MCF 10A (cell line): ENCODE measurements at regions not wholly inside any gene's neighbourhood (a gene's known extent, or its start where the extent isn't known, plus 50 kb on each side); places are given as distances from the start of the nearest gene placed in this dataset.
A peak's percentile ranks its signal among the peaks of the same experiment; 100 is the strongest.

Experiments used
- BruUV-seq: library from RNA; stranded (reverse); fragments of 400-500 nt; replicated peaks from 2 replicates; lab custom pipeline; 2021; lab: Mats Ljungman, UMichigan
- CTCF ChIA-PET: fragments of 300-600 bp; sonication (Branson Sonifier 250); formaldehyde crosslinking; extraction: SDS; loops from one replicate; lab custom pipeline; 2021; ENCODE audit warnings: antibody characterized with exemption, inconsistent platforms; lab: Yijun Ruan, JAX
- POLR2A ChIA-PET: fragments of 300-600, 350-650 bp; sonication (Branson Sonifier 250); formaldehyde crosslinking; extraction: SDS; loops from one replicate; lab custom pipeline; 2020; ENCODE audit warnings: antibody characterized with exemption, inconsistent platforms; lab: Yijun Ruan, JAX
- DNase-seq: peaks from one replicate; pipeline ENCODE4 v3.0.0-alpha.2; 2018; ENCODE audit not compliant: unreplicated experiment
- H3K27ac Mint-ChIP-seq: one replicate; pipeline ENCODE4 v1.8.0; 2022; ENCODE audit warnings: mild to moderate bottlenecking, low read depth, mixed read lengths; ENCODE audit not compliant: unreplicated experiment
- H3K27me3 Mint-ChIP-seq: one replicate; pipeline ENCODE4 v1.8.0; 2022; ENCODE audit warnings: mixed read lengths; ENCODE audit not compliant: insufficient read depth, unreplicated experiment
- H3K36me3 Mint-ChIP-seq: one replicate; pipeline ENCODE4 v1.8.0; 2022; ENCODE audit warnings: mild to moderate bottlenecking, moderate library complexity, mixed read lengths; ENCODE audit not compliant: insufficient read depth, unreplicated experiment
- H3K4me1 Mint-ChIP-seq: one replicate; pipeline ENCODE4 v1.8.0; 2022; ENCODE audit warnings: mixed read lengths; ENCODE audit not compliant: insufficient read depth, unreplicated experiment
- H3K4me3 Mint-ChIP-seq: one replicate; pipeline ENCODE4 v1.8.0; 2022; ENCODE audit warnings: mild to moderate bottlenecking, moderate library complexity, mixed read lengths; ENCODE audit not compliant: unreplicated experiment
- H3K9me3 Mint-ChIP-seq: one replicate; pipeline ENCODE4 v1.8.0; 2022; ENCODE audit warnings: mixed read lengths; ENCODE audit not compliant: unreplicated experiment
- intact Hi-C: fragments of 100-400 bp; cut with micrococcal nuclease; formaldehyde crosslinking; loops from 2 replicates; pipeline ENCODE4 v1.14.1; 2022
- TF ChIP-seq, protein P1 (sequence below): fragments of 200-600 bp; IDR thresholded peaks from one replicate; pipeline ENCODE4 v1.8.0; 2022; ENCODE audit warnings: antibody characterized with exemption, mild to moderate bottlenecking; ENCODE audit not compliant: unreplicated experiment

DNA sequence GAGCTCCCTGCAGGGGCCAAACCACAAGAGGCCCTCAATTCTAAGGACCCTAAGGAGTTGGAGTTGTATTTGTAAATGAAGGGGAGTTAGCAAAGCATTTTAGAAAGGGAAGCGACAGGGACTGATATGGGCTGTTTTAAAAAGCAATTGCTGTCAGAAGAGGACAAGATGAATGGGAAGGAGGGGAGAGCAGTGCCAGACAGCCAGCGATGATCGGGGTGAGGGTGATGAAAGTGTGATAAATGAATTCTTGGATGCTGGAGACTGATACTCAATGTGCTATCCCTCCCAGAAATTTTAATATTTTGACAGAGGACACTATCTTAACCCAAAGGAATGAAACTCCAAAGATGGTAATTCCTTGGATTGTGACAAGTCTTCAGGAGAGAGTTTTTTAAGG lies 289.2 kb downstream of the CLIC5 start:
- Mint-ChIP-seq H3K27ac (no peak overlapping the region), H3K4me1 (peaks cover 24% of the 10 kb centered on the region)

DNA sequence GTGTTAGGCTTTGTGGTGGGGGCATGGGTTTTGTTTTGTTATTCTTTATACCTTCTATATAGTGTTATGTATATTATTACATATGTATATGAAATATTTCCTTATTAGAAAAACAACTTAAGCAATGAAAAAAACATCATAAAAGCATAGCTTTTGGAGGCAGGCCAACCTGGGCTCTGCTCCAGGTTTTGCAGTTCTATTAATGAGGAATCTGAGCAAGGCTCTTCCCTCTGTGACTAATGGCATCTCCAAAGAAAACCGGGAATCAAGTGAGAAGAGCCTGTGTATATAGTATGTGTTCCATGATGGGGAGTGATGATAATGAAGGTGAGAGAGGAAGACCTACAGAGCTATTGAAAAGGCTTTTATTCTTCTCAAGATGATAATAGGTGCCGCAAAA lies 291.1 kb downstream of the CLIC5 start:
- Mint-ChIP-seq H3K4me3 (no peak overlapping the region), H3K9me3 (peaks cover 7% of the 10 kb centered on the region), H3K4me1 (peaks cover 24% of the 10 kb centered on the region), H3K36me3 (no peaks in the 10 kb centered on the region), H3K27me3 (peaks cover 19% of the 10 kb centered on the region), H3K27ac (no peak overlapping the region)
- CTCF ChIA-PET, result interaction anchor here (0.6 to 1.9 kb wide), 5 partner anchors 10 to 1150 kb away, joined by 3 to 9 read pairs (median 4); no protein-coding TSS in a partner anchor
- BruUV-seq, result no TSS peak
- POLR2A ChIA-PET, result interaction anchor here (1.1 kb wide), 1 partner anchor 27 kb away, joined by 4 read pairs; no protein-coding TSS in a partner anchor
- intact Hi-C loops, result no loop called here
- TF ChIP-seq, protein P1, sequence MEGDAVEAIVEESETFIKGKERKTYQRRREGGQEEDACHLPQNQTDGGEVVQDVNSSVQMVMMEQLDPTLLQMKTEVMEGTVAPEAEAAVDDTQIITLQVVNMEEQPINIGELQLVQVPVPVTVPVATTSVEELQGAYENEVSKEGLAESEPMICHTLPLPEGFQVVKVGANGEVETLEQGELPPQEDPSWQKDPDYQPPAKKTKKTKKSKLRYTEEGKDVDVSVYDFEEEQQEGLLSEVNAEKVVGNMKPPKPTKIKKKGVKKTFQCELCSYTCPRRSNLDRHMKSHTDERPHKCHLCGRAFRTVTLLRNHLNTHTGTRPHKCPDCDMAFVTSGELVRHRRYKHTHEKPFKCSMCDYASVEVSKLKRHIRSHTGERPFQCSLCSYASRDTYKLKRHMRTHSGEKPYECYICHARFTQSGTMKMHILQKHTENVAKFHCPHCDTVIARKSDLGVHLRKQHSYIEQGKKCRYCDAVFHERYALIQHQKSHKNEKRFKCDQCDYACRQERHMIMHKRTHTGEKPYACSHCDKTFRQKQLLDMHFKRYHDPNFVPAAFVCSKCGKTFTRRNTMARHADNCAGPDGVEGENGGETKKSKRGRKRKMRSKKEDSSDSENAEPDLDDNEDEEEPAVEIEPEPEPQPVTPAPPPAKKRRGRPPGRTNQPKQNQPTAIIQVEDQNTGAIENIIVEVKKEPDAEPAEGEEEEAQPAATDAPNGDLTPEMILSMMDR, result no peak
- peak; percentile 96 for DNase-seq

More for the DNA sequence above, 289.2 kb downstream of the CLIC5 start:
- ChIA-PET POLR2A (no interaction called here), CTCF (interaction anchor here (0.5 to 1.0 kb wide), 2 partner anchors 204 to 1231 kb away, joined by 4 to 5 read pairs; no protein-coding TSS in a partner anchor)
- TF ChIP-seq, protein P1, result no peak
- Mint-ChIP-seq H3K4me3 (no peak overlapping the region), H3K9me3 (peaks cover 7% of the 10 kb centered on the region), H3K36me3 (no peaks in the 10 kb centered on the region), H3K27me3 (peaks cover 6% of the 10 kb centered on the region)
- intact Hi-C loops, result no loop called here
- BruUV-seq, result no TSS peak
- DNase-seq, result no peak

DNA sequence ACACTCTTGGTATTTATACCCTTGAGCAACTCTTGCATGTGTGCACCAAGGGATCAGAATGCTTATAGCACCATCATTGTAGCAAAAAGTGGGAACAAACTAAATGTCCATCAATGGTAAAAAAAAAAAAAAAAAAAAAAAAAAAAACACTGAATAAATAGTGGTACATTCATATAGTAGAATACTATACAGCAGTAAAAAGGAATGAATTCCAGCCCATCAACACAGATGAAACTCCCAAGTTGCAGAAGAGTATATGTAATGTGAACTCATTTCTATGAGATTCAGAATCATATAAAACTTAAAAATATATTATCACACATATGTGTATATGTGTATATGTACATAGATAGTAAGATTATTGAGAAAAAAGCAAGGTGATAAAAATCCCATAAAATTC lies 291.6 kb downstream of the CLIC5 start:
- Mint-ChIP-seq H3K27me3 (peaks cover 19% of the 10 kb centered on the region), H3K36me3 (no peaks in the 10 kb centered on the region), H3K4me3 (no peak overlapping the region), H3K27ac (no peak overlapping the region), H3K4me1 (peaks cover 24% of the 10 kb centered on the region), H3K9me3 (peaks cover 7% of the 10 kb centered on the region)
- CTCF ChIA-PET, result interaction anchor here (0.6 to 1.9 kb wide), 3 partner anchors 9 to 1149 kb away, joined by 3 to 9 read pairs (median 6); no protein-coding TSS in a partner anchor
- POLR2A ChIA-PET, result interaction anchor here (1.1 kb wide), 1 partner anchor 27 kb away, joined by 4 read pairs; no protein-coding TSS in a partner anchor
- no peak for DNase-seq
- no TSS peak for BruUV-seq
- intact Hi-C loops, result no loop called here
- TF ChIP-seq, protein P1, result no peak

DNA sequence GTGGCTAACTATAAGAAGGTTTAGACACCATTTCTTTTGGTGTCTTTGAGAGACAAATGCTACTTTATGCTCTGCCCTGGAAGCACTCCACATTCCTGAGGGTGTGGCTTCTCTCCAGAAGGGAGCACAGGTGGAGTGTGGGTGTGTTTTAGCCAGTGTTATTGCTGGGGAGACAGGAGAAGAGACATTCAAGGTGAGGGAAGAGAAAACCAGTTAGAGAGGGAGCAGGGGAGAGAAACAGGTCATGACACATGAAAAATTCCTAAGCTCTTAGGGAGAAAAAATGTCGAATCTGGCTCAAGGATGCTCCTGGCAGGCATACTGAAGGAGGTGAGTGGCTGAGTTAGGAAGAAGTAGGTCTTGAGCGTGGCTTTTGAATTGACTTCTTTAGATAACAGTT lies 292.8 kb downstream of the CLIC5 start:
- H3K36me3 Mint-ChIP-seq, result no peaks in the 10 kb centered on the region
- TF ChIP-seq, protein P1, result no peak
- intact Hi-C loops, result no loop called here
- H3K27ac Mint-ChIP-seq, result no peak overlapping the region
- peaks cover 15% of the 10 kb centered on the region for H3K4me1 Mint-ChIP-seq
- no peak for DNase-seq
- ChIA-PET POLR2A (interaction anchor here (1.4 kb wide), 1 partner anchor 1073 kb away, joined by 3 read pairs; no protein-coding TSS in a partner anchor), CTCF (interaction anchor here (0.8 to 1.2 kb wide), 4 partner anchors 8 to 637 kb away, joined by 3 to 6 read pairs (median 4); no protein-coding TSS in a partner anchor)
- no TSS peak for BruUV-seq
- peaks cover 7% of the 10 kb centered on the region for H3K9me3 Mint-ChIP-seq
- H3K4me3 Mint-ChIP-seq, result no peak overlapping the region
- H3K27me3 Mint-ChIP-seq, result peaks cover 19% of the 10 kb centered on the region
